Ascending aorta (tissue), 2 donors: ENCODE measurements at regions not wholly inside any gene's neighbourhood (a gene's known extent, or its start where the extent isn't known, plus 50 kb on each side); places are given as distances from the start of the nearest gene placed in this dataset.

Experiments
- DNase-seq, 2 donors: peaks; one replicate each; pipeline ENCODE4 v3.0.0-alpha.2; 2019; ENCODE audit warnings: low spot score in 2 of 2
- H3K27ac ChIP-seq, 2 donors: fragments of 200-600 bp; sonication (generic); one replicate each; pipeline ENCODE4 v1.5.1; 2016 to 2017; ENCODE audit warnings: mild to moderate bottlenecking in 1 of 2
- H3K27me3 ChIP-seq: fragments of 200-600 bp; sonication (generic); one replicate; pipeline ENCODE4 v1.5.1; 2017
- H3K36me3 ChIP-seq, 2 donors: fragments of 200-600 bp; sonication (generic); one replicate each; pipeline ENCODE4 v1.5.1; 2016
- H3K4me1 ChIP-seq, 2 donors: fragments of 200-600 bp; sonication (generic); one replicate each; pipeline ENCODE4 v1.5.1; 2016 to 2017; ENCODE audit warnings: mild to moderate bottlenecking in 1 of 2
- H3K4me3 ChIP-seq, 2 donors: fragments of 200-600 bp; sonication (generic); one replicate each; pipeline ENCODE4 v1.5.1; 2016 to 2017; ENCODE audit warnings: mild to moderate bottlenecking in 1 of 2
- H3K9me3 ChIP-seq, 2 donors: fragments of 200-600 bp; sonication (generic); one replicate each; pipeline ENCODE4 v1.5.1; 2016
- intact Hi-C: fragments of 100-400 bp; cut with DNase I; formaldehyde crosslinking; loops from one replicate; pipeline ENCODE4 v1.15.1; 2023
- TF ChIP-seq, protein P1 (sequence below), 3 experiments: fragments of 200-600 bp in 2 of 3; fragments of 450-650 bp in 1 of 3; sonication (generic) in 2 of 3; IDR thresholded peaks; one replicate each; pipeline ENCODE4 v1.5.1; 2016 to 2019; ENCODE audit warnings: antibody characterized with exemption in 3 of 3, mild to moderate bottlenecking in 1 of 3, moderate library complexity in 1 of 3

GRCh38 chr5:28216939-28217360 is 1178.6 kb upstream of the CDH9 start:
- no peak overlapping the region for H3K27ac ChIP-seq
- H3K27me3 ChIP-seq = no peaks in the 10 kb centered on the region
- TF ChIP-seq, protein P1, sequence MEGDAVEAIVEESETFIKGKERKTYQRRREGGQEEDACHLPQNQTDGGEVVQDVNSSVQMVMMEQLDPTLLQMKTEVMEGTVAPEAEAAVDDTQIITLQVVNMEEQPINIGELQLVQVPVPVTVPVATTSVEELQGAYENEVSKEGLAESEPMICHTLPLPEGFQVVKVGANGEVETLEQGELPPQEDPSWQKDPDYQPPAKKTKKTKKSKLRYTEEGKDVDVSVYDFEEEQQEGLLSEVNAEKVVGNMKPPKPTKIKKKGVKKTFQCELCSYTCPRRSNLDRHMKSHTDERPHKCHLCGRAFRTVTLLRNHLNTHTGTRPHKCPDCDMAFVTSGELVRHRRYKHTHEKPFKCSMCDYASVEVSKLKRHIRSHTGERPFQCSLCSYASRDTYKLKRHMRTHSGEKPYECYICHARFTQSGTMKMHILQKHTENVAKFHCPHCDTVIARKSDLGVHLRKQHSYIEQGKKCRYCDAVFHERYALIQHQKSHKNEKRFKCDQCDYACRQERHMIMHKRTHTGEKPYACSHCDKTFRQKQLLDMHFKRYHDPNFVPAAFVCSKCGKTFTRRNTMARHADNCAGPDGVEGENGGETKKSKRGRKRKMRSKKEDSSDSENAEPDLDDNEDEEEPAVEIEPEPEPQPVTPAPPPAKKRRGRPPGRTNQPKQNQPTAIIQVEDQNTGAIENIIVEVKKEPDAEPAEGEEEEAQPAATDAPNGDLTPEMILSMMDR (IDR thresholded peaks at IDR 0.05) = no peak
- H3K36me3 ChIP-seq = no peaks in the 10 kb centered on the region
- H3K9me3 ChIP-seq = no peaks in the 10 kb centered on the region
- H3K4me1 ChIP-seq = no peaks in the 10 kb centered on the region
- intact Hi-C loops = no loop called here
- DNase-seq = no peak
- H3K4me3 ChIP-seq = no peak overlapping the region

GRCh38 chr5:28215091-28215490 is 1176.7 kb upstream of the CDH9 start:
- Histone ChIP-seq H3K4me1 (no peaks in the 10 kb centered on the region), H3K4me3 (no peak overlapping the region), H3K27me3 (no peaks in the 10 kb centered on the region), H3K27ac (no peak overlapping the region), H3K9me3 (no peaks in the 10 kb centered on the region), H3K36me3 (no peaks in the 10 kb centered on the region)
- DNase-seq = no peak
- intact Hi-C loops = no loop called here
- TF ChIP-seq, protein P1 (IDR thresholded peaks at IDR 0.05) = no peak

DNA sequence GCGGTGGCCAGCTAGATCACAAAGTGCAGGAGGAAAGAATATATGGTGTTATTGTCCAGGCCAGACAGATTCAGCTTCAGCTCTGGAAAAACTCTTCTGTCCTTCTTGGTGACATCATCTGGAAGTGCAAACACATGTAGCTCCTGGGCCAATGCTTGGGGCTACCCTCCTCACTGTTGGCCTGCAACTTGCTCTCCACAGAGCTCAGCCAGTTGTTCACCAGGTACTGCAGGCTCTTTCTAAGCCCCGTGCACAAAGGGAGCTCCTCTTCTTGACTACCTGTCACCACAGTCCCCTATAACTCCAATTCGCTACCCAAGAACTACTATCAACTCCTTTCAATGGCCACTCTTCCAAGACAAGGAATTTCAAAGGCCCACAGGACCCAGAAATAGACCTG is 1175.9 kb upstream of the CDH9 start:
- H3K36me3 ChIP-seq = no peaks in the 10 kb centered on the region
- DNase-seq = no peak
- intact Hi-C loops = no loop called here
- no peaks in the 10 kb centered on the region for H3K9me3 ChIP-seq
- no peaks in the 10 kb centered on the region for H3K4me1 ChIP-seq
- no peak overlapping the region for H3K4me3 ChIP-seq
- TF ChIP-seq, protein P1 (IDR thresholded peaks at IDR 0.05) = no peak
- no peak overlapping the region for H3K27ac ChIP-seq
- H3K27me3 ChIP-seq = no peaks in the 10 kb centered on the region

DNA sequence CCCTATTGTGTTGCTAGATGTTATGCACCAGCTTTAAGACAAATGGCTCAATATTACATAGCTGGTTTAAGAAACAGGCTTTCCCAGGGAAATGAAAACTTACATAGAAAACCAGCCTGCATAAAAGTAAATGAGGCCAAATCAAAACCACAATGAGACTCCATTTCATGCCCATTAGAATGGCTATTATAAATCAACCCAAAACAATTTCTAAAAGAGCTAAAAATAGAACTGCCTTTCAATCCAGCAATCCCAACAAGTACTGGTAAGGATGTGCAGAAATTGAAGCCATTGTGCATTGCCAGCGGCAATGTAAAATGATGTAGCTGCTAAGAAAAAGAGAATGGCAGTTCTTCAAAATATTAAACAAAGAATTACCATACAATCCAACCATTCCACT is 1170.0 kb upstream of the CDH9 start:
- Histone ChIP-seq H3K27ac (no peak overlapping the region), H3K27me3 (no peaks in the 10 kb centered on the region), H3K9me3 (no peaks in the 10 kb centered on the region), H3K36me3 (no peaks in the 10 kb centered on the region), H3K4me3 (no peak overlapping the region), H3K4me1 (no peaks in the 10 kb centered on the region)
- no peak for DNase-seq
- TF ChIP-seq, protein P1 (IDR thresholded peaks at IDR 0.05) = no peak
- intact Hi-C loops = no loop called here

- no peak for DNase-seq
- no peaks in the 10 kb centered on the region for H3K36me3 ChIP-seq
- no peak overlapping the region for H3K4me3 ChIP-seq
- H3K27me3 ChIP-seq = no peaks in the 10 kb centered on the region
- no peaks in the 10 kb centered on the region for H3K4me1 ChIP-seq
- no peaks in the 10 kb centered on the region for H3K9me3 ChIP-seq
- H3K27ac ChIP-seq = no peak overlapping the region
- TF ChIP-seq, protein P1 (IDR thresholded peaks at IDR 0.05) = no peak
- intact Hi-C loops = no loop called here
Measured at GRCh38 chr5:28190011-28190410, 1151.6 kb upstream of the CDH9 start.

GRCh38 chr5:28174691-28175090 is 1136.3 kb upstream of the CDH9 start:
- H3K9me3 ChIP-seq = no peaks in the 10 kb centered on the region
- intact Hi-C loops = no loop called here
- DNase-seq = no peak
- H3K4me1 ChIP-seq = no peaks in the 10 kb centered on the region
- H3K36me3 ChIP-seq = no peaks in the 10 kb centered on the region
- no peaks in the 10 kb centered on the region for H3K27me3 ChIP-seq
- H3K4me3 ChIP-seq = no peak overlapping the region
- TF ChIP-seq, protein P1 (IDR thresholded peaks at IDR 0.05) = no peak
- H3K27ac ChIP-seq = no peak overlapping the region
